Panc1 (cell line): ENCODE measurements at regions not wholly inside any gene's neighbourhood (a gene's known extent, or its start where the extent isn't known, plus 50 kb on each side); places are given as distances from the start of the nearest gene placed in this dataset.

Source experiments
- CTCF ChIP-seq: fragments of 450-650 bp; IDR thresholded peaks from 2 replicates; pipeline ENCODE4 v1.5.1; 2017; ENCODE audit warnings: mild to moderate bottlenecking
- POLR2AphosphoS5 ChIP-seq: IDR thresholded peaks from 2 replicates; pipeline ENCODE4 v1.6.1; 2012; ENCODE audit warnings: mild to moderate bottlenecking, low read depth, low read length, moderate library complexity
- REST ChIP-seq, 2 experiments: IDR thresholded peaks; 2 replicates each; pipeline ENCODE4 v1.6.1; 2011 to 2012; ENCODE audit warnings: low read depth in 2 of 2, control low read depth in 1 of 2, low read length in 1 of 2, mild to moderate bottlenecking in 1 of 2, moderate library complexity in 1 of 2; ENCODE audit not compliant: insufficient read depth in 1 of 2
- SIN3A ChIP-seq: IDR thresholded peaks from 2 replicates; pipeline ENCODE4 v1.6.1; 2012; ENCODE audit warnings: low read depth, mild to moderate bottlenecking, low read length, moderate library complexity, borderline replicate concordance; ENCODE audit not compliant: insufficient read depth
- TCF7L2 ChIP-seq: IDR thresholded peaks from 2 replicates; pipeline ENCODE4 v1.6.1; 2011; ENCODE audit warnings: mild to moderate bottlenecking, low read depth, low read length, inconsistent platforms

GRCh38 chr12:131464081-131464480, 246.8 kb upstream of the SFSWAP start:
- TF ChIP-seq CTCF (no peak), POLR2AphosphoS5 (no peak), REST (IDR thresholded peaks at IDR 0.05; ENCODE audit: insufficient read depth in 1 of 2, low read depth in 2 of 2, low read length in 1 of 2) (no peak), TCF7L2 (no peak), SIN3A (no peak)
